ENCODE measurements at regions not wholly inside any gene's neighbourhood (a gene's known extent, or its start where the extent isn't known, plus 50 kb on each side); places are given as distances from the start of the nearest gene placed in this dataset.

DNA sequence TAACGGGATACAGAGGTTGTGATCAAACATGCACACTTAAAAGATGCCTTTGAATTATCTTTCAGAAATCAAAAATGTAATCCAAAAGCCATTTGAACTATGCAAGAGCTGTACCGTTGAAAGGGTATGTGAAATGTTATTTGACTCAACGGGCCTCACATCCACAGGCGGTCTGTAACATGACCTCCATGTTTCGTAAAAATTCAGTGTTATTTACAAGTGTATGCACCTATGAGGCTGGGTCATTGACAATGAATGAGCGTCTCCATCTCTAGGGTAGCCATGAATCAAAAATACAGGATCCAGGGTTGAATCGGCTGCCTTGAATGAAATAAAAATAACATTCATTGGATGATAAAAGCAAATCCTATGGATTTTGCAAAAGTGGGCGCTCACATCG is 100.1 kb downstream of the CRLF2 start:
- H3K9me3 Mint-ChIP-seq = peaks cover 4% of the 10 kb centered on the region
- H3K36me3 Mint-ChIP-seq (ENCODE audit: low read depth) = no peaks in the 10 kb centered on the region
- peaks cover 3% of the 10 kb centered on the region for H3K27me3 Mint-ChIP-seq
- CTCF ChIA-PET = no interaction called here
- H3K4me3 Mint-ChIP-seq = no peak overlapping the region
- intact Hi-C loops (cut with micrococcal nuclease) = no loop called here
- H3K4me1 Mint-ChIP-seq = peaks cover 2% of the 10 kb centered on the region
- no peak for DNase-seq
- ATAC-seq (ENCODE audit: low read depth) = no peak
- POLR2A ChIA-PET = no interaction called here
- H3K27ac Mint-ChIP-seq = no peak overlapping the region
- TF ChIP-seq, protein P1, sequence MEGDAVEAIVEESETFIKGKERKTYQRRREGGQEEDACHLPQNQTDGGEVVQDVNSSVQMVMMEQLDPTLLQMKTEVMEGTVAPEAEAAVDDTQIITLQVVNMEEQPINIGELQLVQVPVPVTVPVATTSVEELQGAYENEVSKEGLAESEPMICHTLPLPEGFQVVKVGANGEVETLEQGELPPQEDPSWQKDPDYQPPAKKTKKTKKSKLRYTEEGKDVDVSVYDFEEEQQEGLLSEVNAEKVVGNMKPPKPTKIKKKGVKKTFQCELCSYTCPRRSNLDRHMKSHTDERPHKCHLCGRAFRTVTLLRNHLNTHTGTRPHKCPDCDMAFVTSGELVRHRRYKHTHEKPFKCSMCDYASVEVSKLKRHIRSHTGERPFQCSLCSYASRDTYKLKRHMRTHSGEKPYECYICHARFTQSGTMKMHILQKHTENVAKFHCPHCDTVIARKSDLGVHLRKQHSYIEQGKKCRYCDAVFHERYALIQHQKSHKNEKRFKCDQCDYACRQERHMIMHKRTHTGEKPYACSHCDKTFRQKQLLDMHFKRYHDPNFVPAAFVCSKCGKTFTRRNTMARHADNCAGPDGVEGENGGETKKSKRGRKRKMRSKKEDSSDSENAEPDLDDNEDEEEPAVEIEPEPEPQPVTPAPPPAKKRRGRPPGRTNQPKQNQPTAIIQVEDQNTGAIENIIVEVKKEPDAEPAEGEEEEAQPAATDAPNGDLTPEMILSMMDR (IDR thresholded peaks at IDR 0.05) = no peak

DNA sequence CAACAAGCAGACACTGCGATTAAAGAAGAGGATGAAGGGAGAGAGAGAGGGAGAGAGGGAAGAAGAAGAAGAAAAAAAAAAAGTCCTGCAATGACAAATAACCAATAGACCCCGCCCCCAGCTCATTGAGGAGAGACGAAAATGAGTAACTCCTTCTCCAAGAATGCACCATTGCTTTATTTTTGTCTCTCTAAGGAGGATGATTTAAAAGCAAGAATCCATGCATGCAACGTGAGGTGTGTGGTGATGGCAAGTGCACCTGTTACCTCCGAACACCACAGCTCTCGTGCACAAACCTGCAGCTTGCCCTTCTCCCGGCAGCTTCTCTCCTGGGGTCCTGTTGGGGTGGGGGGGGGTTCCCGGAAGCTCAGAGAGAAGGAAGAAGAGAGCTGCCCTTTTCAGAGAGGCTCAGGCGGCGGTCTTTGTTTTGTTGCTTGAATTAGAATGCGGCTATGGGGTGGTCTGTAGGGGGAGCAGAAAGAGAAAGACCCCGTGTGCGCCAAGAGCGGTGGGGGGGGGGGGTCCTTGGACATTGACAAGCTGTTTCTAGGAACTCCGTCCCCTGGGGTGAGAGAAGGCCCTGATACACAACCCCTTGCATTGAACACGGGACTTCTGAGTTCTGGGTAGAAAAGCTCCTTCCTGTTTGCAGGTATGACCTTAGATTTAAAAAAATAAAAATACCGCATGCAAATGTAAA is 100.7 kb downstream of the CRLF2 start:
- TF ChIP-seq, protein P1 (IDR thresholded peaks at IDR 0.05) = no peak
- H3K27me3 Mint-ChIP-seq = peaks cover 3% of the 10 kb centered on the region
- DNase-seq = no peak

DNA sequence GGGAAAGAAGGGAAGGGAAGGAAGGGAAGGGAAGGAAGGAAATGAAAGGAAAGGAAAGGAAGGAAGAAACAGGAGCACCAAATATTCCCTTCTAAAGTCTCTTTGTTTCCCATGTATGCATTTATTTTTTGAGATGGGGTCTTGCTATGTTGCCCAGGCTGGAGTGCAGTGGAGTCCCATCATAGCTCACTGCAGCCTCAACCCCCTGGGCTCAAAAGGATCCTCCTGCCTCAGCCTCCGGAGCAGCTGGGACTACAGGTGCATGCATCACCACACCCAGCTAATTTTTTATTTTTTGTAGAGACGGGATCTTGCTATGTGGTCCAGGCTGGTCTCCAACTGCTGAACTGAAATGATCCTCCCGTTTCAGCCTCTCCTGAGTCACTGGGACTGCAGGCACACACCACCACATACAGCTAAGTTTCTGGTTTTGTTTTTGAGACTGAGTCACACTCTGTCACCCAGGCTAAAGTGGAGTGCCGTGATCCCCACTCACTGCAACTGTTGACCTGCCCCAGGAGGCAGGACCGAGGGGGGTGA is 102.8 kb downstream of the CRLF2 start:
- Mint-ChIP-seq H3K36me3 (ENCODE audit: low read depth) (no peaks in the 10 kb centered on the region), H3K27ac (no peak overlapping the region), H3K27me3 (peaks cover 3% of the 10 kb centered on the region), H3K4me3 (no peak overlapping the region), H3K9me3 (peaks cover 4% of the 10 kb centered on the region), H3K4me1 (peaks cover 2% of the 10 kb centered on the region)
- CTCF ChIA-PET = no interaction called here
- no peak for ATAC-seq (ENCODE audit: low read depth)
- intact Hi-C loops (cut with micrococcal nuclease) = no loop called here
- DNase-seq = no peak
- TF ChIP-seq, protein P1 (IDR thresholded peaks at IDR 0.05) = no peak
- POLR2A ChIA-PET = no interaction called here

More for the DNA sequence above, 100.7 kb downstream of the CRLF2 start:
- intact Hi-C loops (cut with micrococcal nuclease) = no loop called here
- CTCF ChIA-PET = no interaction called here
- Mint-ChIP-seq H3K36me3 (ENCODE audit: low read depth) (no peaks in the 10 kb centered on the region), H3K4me3 (no peak overlapping the region), H3K4me1 (peaks cover 2% of the 10 kb centered on the region), H3K27ac (no peak overlapping the region), H3K9me3 (peaks cover 4% of the 10 kb centered on the region)
- ATAC-seq (ENCODE audit: low read depth) = no peak
- POLR2A ChIA-PET = no interaction called here

DNA sequence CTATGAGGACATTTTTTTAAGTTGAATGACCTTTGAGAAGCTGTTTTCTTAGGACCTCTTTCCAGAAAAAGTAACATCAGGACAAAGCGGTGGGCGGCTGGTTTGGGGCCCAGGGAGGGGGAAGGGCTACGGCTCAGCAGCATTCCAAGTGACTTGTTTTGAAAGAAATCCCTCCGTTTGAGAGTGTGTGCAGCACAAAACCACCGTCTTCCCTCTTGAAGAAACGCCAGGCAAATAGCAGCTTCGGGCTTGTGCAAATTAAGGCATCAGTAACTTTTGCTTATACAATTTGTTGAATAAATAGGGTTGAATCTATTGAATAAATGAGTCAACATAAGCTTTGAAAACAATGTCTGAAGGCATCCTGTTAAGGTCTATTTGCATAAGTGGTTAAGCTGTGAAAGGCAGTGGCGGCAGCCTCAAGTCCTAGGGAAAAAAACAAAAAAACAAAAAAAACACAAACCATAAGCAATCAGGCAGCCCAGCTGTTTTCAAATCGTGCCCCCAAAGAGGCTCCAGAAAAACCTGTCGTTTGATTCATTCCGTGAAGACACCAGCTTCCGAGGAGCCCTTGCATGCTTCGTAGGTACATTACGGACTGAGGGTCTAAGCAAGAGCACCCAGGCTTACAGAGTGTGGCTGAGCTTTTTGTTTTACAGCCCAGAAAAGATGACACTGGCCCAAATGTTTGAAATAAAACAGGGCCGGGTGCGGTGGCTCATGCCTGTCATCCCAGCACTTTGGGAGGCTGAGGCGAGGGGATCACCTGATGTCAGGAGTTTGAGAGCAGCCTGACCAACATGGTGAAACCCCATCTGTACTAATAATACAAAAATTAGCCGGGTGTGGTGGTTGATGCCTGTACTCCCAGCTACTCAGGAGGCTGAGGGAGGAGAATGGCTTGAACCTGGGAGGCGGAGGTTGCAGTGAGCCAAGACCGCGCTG is 103.7 kb downstream of the CRLF2 start:
- intact Hi-C loops (cut with micrococcal nuclease) = no loop called here
- ChIA-PET CTCF (no interaction called here), POLR2A (no interaction called here)
- peaks cover 4% of the 10 kb centered on the region for H3K9me3 Mint-ChIP-seq
- peaks cover 2% of the 10 kb centered on the region for H3K4me1 Mint-ChIP-seq
- H3K36me3 Mint-ChIP-seq (ENCODE audit: low read depth) = no peaks in the 10 kb centered on the region
- peaks cover 3% of the 10 kb centered on the region for H3K27me3 Mint-ChIP-seq
- no peak overlapping the region for H3K4me3 Mint-ChIP-seq
- TF ChIP-seq, protein P1 (IDR thresholded peaks at IDR 0.05) = no peak
- no peak overlapping the region for H3K27ac Mint-ChIP-seq
- ATAC-seq (ENCODE audit: low read depth) (no peak), DNase-seq (no peak)
